LNCAP (cell line): ENCODE measurements at regions not wholly inside any gene's neighbourhood (a gene's known extent, or its start where the extent isn't known, plus 50 kb on each side); places are given as distances from the start of the nearest gene placed in this dataset.

Experiments
- TF ChIP-seq, protein P1 (sequence below): fragments of 450-650 bp; IDR thresholded peaks from 2 replicates; pipeline ENCODE4 v1.5.1; 2017; ENCODE audit warnings: mild to moderate bottlenecking

DNA sequence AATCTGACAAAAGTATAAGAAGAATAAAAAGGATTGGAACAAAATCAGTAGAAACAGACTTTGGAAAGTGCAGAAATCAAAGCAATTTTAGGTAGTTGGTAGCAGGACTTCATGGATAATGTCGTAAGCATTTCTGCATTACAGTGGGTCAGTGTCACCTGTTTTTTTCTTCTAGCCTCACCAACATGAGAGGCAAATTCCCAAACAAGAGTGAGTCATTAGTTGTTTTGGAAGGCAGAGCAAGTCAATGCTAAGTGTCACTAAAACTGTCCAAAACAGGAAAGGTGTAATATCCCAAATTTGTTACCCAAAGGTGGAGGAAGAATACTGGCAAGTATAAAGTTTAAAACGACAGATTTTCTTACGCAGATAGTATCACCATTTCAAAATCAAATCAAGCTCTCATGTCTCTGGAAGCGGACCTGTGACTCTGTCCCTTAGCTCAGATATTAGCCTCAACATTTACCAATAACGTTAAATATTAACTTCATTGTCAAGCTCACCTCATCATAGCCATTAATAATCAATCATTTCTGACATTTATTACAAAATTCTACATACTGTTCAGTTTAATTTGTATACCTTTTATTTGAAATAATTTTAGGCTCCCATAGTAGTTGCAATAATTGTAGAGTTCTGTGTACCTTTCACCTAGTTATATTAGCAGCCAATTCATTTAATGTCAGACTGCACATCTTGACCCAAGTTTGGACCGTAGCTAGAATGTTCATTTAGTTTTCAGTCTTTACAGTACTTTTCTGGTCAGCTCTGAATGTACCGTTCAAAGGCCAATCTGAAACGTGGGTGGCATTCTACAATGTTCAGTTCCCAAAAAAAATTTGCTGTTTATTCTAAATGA, 901.2 kb upstream of the COX7C start:
- TF ChIP-seq, protein P1, sequence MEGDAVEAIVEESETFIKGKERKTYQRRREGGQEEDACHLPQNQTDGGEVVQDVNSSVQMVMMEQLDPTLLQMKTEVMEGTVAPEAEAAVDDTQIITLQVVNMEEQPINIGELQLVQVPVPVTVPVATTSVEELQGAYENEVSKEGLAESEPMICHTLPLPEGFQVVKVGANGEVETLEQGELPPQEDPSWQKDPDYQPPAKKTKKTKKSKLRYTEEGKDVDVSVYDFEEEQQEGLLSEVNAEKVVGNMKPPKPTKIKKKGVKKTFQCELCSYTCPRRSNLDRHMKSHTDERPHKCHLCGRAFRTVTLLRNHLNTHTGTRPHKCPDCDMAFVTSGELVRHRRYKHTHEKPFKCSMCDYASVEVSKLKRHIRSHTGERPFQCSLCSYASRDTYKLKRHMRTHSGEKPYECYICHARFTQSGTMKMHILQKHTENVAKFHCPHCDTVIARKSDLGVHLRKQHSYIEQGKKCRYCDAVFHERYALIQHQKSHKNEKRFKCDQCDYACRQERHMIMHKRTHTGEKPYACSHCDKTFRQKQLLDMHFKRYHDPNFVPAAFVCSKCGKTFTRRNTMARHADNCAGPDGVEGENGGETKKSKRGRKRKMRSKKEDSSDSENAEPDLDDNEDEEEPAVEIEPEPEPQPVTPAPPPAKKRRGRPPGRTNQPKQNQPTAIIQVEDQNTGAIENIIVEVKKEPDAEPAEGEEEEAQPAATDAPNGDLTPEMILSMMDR: no peak

DNA sequence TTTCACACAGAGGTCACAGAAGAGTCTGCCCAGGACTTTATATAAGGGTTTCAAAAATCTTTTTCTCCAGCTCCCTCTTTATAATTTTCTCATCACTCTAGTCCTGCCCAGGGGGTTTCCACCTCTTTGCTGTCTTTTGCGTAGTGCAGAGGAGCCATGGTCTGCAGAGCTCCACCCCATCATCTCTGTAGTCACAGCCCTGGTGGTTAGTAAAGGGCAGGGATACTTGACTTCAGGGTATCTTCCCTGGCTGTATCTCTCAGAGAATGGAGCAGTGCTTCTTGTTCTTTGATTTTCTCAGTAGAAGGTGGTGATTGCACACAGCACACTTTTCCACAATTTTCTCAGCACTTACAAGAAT, 900.6 kb upstream of the COX7C start:
- TF ChIP-seq, protein P1: no peak

DNA sequence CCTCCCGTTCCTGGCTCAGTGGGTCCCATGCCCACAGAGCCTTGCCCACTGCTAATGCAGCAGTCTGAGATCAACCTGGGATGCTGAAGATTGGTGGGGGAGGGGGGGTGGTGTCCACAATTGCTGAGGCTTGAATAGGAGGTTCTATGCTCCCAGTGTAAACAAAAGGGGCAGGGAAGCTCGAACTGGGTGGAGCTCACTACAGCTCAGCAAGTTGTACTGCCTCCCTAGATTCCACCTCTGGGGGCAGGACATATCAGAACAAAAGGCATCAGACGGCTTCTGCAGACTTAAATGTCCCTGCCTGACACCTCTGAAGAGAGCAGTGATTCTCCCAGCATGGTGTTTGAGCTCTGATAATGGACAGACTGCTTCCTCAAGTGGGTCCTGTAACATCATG, 885.6 kb upstream of the COX7C start:
- TF ChIP-seq, protein P1: no peak

DNA sequence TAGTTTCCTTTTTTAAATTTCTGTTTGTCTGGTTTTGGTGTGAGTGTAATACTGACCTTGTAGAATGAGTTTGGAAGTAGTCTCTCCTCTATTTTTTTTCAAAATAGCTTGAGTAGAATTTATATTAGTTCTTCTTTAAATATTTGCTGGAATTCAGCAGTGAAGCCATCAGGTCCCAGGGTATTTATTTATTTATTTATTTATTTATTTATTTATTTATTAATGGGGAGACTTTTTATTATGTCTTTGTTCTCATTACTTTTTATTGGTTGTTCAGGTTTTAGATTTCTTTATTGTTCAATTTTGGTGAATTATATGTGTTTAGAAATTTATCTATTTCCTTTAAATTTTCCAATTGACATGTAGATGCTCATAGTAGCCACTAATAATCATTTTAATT, 875.8 kb upstream of the COX7C start:
- TF ChIP-seq, protein P1: no peak

DNA sequence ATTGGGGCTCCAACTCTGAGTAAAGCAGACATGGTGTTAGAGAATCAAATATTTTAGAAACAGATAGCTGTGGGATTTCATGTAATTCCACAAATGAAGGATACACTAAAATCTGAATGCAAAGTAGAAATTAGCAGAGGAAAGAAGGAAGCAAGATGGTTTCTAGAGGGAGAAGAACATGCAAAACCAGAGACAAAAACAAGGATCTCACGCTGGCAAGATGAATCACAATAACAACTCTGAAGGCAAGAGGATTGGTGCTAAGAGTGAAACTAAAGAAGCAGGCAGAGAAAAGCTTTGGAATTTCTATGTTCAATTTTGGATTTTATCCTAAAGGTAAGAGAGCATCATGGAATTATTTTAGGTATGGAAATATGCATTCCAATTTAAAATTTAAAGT, 857.2 kb upstream of the COX7C start:
- TF ChIP-seq, protein P1: no peak

DNA sequence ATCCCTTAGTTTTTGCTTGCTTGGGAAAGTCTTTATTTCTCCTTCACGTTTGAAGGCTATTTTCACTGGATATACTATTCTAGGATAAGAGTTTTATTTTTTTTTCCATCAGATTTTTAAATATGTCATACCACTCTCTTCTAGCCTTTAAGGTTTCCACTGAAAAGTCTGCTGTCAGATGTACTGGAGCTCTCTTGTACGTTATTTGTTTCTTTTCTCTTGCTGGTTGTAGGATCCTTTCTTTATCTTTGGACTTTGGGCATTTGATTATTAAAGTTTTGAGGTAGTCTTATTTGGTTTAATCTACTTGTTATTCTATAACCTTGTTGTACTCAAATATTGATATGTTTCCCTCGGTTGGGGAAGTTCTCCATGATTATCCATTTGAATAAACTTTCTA, 848.4 kb upstream of the COX7C start:
- TF ChIP-seq, protein P1: no peak

DNA sequence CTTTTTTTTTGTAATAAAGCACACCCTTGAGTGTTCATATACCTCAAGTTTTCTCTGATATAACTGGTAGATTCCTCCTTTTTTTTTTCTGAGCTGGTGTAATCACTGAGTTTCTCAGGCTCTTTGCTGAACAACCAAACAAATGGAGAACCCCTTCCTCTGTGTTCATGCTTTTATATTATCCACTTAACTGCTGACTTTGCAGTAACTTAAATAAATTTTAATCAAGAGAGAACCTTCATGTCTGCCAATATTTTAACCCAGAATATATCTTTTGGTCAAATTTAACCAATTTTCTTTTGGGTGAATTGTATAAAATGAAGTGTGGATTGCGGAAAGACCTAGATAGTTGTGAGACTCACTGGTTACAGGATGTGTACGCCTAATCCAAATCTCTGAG, 833.0 kb upstream of the COX7C start:
- TF ChIP-seq, protein P1: no peak

DNA sequence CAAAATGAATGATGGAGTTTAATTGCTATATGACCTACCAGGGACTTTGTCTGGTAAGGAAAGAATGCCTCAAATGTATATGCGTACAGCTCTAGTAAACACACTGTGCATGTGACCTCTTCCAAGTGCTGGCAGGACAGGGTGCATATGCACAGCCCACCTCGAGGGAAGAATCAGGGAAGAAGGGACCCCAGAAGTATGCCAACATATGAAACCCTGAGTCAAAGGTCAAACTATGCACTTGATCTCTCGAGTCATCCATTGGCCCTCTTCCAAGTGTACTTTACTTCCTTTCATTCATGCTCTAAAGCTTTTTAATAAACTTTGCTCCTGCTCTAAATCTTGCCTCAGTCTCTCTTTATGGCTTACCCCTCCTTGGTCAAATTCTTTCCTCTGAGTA, 804.6 kb upstream of the COX7C start:
- TF ChIP-seq, protein P1: no peak
